GM18517 (cell line): ENCODE measurements at regions not wholly inside any gene's neighbourhood (a gene's known extent, or its start where the extent isn't known, plus 50 kb on each side); places are given as distances from the start of the nearest gene placed in this dataset.
A peak's percentile ranks its signal among the peaks of the same experiment; 100 is the strongest.
"Not testable (repeated sequence)": the region's sequence is repeated elsewhere in the genome, so short reads cannot be mapped to it uniquely, and the experiment has no call there.

ENCODE experiments used
- ATAC-seq: cut with Tn5 transposase; IDR thresholded peaks from one replicate; pipeline ENCODE4 v1.9.1; 2021; ENCODE audit warnings: mild to moderate bottlenecking, moderate library complexity; ENCODE audit not compliant: unreplicated experiment

- no peak for ATAC-seq
These were observed 81.8 kb upstream of the ANKRD1 start for GRCh38 chr10:91002656-91003055.

GRCh38 chr10:91003379-91003778 lies 82.5 kb upstream of the ANKRD1 start:
- not testable (repeated sequence) for ATAC-seq

GRCh38 chr10:91005276-91005675 lies 84.4 kb upstream of the ANKRD1 start:
- not testable (repeated sequence) for ATAC-seq

GRCh38 chr10:91006001-91006751 lies 85.3 kb upstream of the ANKRD1 start:
- peak; percentile 45 for ATAC-seq

- peak; percentile 94 for ATAC-seq
These were observed 86.0 kb upstream of the ANKRD1 start for GRCh38 chr10:91006752-91007346.

- ATAC-seq = no peak
These were observed 86.8 kb upstream of the ANKRD1 start for GRCh38 chr10:91007655-91008054.

- no peak for ATAC-seq
These were observed 88.2 kb upstream of the ANKRD1 start for GRCh38 chr10:91009121-91009520.

- ATAC-seq = no peak
These were observed 90.1 kb upstream of the ANKRD1 start for GRCh38 chr10:91010952-91011351.

- ATAC-seq = no peak
These were observed 91.6 kb upstream of the ANKRD1 start for GRCh38 chr10:91012502-91012901.

- no peak for ATAC-seq
These were observed 93.1 kb upstream of the ANKRD1 start for GRCh38 chr10:91013985-91014384.

- no peak for ATAC-seq
These were observed 96.3 kb upstream of the ANKRD1 start for GRCh38 chr10:91017198-91017597.

- no peak for ATAC-seq
These were observed 101.0 kb upstream of the ANKRD1 start for GRCh38 chr10:91021901-91022300.

- no peak for ATAC-seq
These were observed 101.5 kb upstream of the ANKRD1 start for GRCh38 chr10:91022390-91022789.

- no peak for ATAC-seq
These were observed 102.2 kb upstream of the ANKRD1 start for GRCh38 chr10:91022924-91023699.

GRCh38 chr10:91023700-91024398 lies 103.0 kb upstream of the ANKRD1 start:
- ATAC-seq = no peak

- ATAC-seq = no peak
These were observed 103.7 kb upstream of the ANKRD1 start for GRCh38 chr10:91024541-91024940.

- no peak for ATAC-seq
These were observed 111.8 kb upstream of the ANKRD1 start for GRCh38 chr10:91032611-91033206.

- ATAC-seq = no peak
These were observed 112.5 kb upstream of the ANKRD1 start for GRCh38 chr10:91033324-91033950.

GRCh38 chr10:91034042-91034441 lies 113.2 kb upstream of the ANKRD1 start:
- ATAC-seq = no peak

GRCh38 chr10:91034494-91035159 lies 113.7 kb upstream of the ANKRD1 start:
- no peak for ATAC-seq
